NCI-H2196 (cell line): ENCODE measurements at regions not wholly inside any gene's neighbourhood (a gene's known extent, or its start where the extent isn't known, plus 50 kb on each side); places are given as distances from the start of the nearest gene placed in this dataset.
A peak's percentile ranks its signal among the peaks of the same experiment; 100 is the strongest.

Experiments used
- DNase-seq: peaks from one replicate; lab custom pipeline; 2025; ENCODE audit not compliant: unreplicated experiment; lab: John Stamatoyannopoulos, UW

DNA sequence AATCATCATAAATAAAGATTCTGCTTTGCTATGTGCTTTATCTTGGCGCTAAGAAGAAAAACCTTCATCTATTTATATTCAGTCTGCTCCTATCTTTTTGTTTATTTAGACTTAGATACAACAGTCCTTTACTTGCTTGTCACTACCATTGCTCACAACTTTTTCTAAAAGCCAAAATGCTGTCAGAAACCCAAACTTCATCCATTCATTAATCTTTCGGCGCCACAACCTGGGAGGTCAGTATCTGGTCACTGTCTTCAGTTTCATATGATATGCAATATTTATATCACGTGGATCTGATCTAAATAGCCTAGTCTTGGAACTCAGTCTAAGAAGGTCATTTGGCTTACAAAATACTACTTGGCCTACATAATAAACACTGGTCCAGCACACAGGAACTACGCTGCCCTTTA, 159.3 kb upstream of the TARS1 start:
- no peak for DNase-seq

DNA sequence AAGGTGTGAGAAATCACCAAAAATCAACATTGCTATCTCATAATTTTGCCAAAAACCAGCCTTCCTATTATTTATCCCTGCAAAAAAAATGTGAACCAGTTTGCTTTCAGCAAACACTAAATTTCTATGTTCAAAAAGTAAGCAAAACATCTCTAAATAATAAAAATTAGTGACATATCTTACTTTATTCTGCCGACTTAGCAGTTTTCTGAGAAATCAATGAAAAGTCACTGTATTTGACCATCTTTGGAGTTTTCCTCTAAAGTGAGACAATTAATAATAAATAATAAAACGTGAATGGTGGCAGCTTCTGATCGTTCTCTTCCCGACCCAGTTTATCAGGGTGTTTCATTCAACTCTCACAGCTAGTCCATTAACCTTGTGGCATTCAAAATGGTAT, 158.6 kb upstream of the TARS1 start:
- no peak for DNase-seq

DNA sequence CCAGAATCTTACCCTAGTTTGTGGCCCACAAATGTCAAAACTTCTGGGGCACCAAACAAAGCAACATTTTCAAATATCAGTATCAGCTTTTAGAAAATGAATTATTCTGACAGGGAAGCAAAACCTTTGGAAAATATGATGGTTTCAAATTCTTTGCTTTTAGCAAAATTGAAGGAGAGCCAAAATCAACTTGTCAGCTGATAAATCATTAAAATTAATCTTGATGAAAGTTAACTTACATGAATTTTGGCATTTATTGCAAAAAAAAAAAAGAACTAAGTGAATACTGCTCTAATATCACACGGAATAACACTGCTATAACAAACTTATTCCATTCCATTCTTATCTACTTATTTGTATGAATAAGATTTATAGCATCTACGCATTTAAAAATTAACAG, 158.1 kb upstream of the TARS1 start:
- DNase-seq: no peak

DNA sequence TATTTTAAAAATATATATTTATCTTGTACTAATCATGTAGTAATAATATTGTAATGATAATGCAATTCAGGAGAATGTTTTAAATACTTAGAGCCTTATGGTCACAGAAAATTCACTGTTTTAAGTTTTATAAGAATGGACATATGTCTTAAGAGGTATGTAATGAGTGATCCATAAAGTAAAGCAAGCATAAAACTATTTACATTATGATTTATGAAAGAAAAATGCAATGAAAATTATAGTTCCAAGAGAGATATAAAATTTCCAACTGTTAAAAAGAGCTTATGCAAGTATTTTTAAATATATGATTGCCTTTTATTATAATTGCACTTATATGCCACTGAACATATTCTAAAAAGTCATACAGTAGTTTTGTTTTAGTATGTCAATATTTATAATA, 157.5 kb upstream of the TARS1 start:
- DNase-seq: no peak

DNA sequence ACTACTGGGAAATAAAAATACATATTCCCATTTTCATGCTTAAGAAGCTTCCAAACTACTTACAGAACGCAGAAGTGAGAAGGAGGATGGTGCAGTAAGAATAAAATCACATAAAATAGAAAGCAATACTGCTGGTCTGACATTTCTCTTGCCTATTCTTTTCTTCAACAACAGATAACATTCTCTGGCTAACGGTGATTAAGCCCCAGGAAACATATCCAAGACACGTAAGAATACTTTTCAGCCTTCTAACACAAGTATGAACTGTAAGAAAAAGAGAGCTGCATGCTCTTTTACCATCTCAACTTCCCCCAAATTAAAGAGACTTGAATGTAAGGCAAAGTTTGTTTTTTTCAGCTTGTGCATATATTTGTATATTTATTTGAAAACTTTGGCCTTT, 156.1 kb upstream of the TARS1 start:
- no peak for DNase-seq

DNA sequence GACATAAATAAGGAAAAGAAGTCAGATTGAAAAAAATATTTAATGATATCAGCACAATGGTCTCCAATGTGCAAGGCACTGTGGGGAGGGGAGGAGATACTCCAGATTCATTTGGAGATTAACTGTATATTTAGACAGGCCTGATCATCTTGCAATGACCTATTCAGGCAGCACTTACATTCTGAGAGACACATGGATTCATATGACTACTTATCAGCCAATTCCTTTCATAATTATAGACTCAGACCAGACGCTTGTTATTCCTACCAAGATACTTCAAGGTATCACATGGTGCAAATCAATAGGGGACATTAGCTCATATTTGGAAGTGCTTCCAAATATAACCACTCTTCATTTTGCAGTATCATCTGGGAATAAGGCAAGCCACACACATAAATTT, 153.5 kb upstream of the TARS1 start:
- DNase-seq: no peak

DNA sequence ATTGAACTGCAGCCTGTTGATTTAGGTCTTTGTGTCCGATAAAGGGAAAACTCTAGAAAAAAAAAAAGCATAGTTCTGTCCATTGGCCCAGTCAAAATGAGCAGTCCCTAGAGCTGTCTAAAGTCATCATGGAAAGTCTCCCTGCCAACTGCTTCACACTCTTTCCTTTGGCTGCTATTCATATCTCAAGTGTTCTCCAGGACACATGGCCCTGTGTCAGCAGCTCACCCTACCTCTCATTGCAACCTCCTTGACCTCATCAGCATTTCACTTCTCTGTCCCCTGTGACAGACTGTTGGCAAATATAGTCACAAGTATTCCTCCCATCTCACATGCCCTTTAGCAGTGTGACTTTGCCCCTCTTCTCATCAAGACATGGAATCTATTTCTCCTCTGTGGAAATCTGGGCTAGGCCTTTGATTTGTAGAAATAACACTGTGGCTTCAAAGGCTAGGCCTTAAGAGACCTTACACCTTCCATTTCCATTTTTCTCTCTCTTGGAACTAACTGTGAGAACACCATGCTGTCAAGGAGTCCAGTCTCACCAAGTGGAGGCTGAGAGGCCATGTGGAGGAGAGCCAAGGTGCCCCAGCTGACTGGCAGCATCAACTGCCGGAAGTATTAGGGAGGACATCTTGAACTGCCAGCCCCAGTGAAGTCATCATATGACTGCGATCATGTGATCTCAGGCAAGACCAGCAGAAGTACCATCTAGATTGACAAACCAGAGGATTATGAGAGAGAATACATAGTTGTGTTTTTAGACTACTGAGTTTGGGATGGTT, 149.4 kb upstream of the TARS1 start:
- no peak for DNase-seq

DNA sequence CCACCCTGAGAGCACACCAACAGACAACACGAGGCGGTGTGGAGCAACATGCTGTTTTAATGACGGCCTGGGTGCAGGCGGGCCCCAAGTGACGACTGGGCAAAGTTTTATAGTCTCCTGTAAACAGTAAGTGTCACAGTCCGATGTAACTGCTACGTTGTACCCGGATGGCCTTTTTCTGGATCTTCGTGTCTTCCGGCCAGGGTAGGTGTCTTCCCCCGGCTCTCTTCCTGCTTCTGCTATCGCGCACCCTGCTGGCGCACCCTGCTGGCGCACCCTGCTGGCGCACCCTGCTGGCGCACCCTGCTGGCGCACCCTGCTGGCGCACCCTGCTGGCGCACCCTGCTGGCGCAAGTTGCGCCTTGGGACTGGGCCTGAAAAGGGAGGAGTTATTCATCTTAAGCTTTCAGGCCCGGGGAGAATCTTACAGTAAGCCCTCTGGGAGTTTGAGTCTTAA, 143.0 kb upstream of the TARS1 start:
- DNase-seq: no peak

DNA sequence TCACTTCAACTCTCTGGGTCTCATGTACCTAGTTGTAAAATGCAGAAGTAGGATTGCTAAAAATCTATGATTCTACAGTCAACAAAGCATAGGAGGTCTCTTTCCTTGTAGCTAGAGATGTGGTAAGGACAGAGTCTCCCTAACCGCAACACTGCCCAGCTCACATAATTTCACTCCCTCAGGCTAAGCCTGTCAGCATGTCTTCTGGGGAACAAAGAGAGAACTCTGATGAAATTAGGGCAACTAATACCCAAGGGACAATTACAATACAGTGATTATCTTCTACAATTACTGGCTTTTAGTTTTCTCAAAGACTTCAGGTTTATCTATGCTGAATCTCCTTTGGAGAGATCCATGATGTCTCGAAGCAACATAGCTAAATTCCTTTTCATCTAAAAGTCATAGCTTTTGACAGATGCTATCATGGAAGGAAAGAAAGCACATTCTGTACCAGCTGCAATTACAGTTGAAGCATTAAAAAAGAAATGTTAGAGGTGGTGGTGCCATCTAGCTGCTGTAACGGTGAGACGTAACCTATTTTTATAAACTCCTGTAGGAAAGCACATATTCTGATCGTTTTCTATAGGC, 141.1 kb upstream of the TARS1 start:
- peak; percentile 16 for DNase-seq

DNA sequence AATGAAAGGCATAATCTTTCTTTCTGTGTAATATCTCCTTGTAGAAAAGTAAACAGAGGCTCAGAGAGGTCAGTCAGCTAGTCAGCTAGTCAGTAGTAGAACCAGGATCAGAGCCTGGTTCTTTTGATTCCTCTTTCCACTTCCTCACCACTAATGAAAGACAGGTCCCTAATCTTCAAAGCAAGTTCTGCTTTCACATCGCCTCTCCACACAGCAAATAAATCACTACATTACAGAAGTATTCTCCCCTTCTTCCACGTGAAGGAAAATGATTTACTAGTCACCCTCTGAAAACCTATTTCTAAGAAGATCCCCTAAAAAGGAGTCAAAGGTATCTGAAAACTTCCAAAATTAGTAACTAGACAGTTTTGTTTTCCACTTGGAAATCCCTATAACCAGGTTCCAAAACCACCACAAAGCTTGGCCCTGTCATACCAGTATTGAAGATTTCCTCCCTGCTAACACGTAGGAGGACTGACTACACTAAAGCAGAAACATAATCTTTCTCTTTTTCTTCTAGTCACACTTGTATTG, 140.5 kb upstream of the TARS1 start:
- no peak for DNase-seq

DNA sequence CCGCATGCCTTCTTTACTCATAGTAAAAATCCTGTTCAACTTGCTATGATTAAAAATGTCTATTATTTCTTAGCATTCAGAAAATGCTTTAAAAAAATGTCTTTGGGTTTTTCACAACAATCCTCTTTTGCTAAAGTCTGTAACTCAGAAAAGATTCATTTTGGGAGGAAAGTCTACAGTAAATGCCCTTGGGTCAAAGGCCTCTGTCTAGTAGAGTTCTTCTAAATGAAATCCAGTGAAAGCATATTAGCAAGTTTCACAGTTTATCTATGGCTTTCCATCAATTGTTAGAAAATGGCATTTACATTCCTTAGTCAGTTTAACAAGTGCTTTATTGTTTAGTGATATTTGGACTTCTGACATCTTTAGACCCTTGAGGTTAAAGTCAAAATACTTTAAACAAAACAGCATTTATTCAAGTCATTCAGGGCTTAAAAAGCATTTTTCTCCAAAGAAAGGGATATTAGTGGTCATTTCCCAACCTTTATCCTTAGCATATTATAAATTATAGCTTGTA, 137.1 kb upstream of the TARS1 start:
- DNase-seq: no peak

DNA sequence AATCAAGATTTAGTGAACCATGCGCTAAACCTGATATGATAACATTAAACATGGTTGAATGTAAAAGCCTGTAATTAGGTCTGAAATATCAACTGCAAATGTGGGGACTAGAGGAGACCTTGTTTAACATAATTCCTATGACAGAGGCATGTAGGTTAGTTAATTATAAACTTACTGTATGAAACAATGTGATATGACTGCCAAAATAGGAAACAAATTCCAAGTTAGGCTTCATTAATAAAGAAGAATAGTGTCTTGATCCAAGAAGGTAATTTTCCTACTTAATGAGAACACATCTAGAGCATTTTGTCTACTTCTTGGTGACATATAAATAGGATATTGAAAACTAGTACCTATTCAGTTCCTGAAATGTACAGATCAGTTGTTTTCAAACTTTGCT, 136.2 kb upstream of the TARS1 start:
- no peak for DNase-seq

DNA sequence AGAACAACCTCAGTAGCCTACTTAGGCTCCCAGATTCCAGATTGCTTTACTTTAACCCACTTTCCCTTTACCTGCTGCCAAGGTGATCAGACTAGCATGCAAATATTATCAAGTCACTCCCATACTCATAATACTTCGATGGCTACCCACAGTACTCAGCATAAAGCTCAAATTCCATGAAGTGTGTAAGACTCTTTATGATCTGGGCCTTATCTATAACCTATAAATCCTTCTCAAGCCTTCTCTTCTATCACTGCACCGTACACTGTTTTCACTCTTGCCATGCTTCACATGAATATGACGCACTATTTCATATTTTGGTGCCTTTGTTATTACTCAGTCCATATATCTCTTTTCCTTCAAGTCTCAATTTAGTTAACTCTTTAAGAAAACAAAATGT, 135.2 kb upstream of the TARS1 start:
- no peak for DNase-seq

DNA sequence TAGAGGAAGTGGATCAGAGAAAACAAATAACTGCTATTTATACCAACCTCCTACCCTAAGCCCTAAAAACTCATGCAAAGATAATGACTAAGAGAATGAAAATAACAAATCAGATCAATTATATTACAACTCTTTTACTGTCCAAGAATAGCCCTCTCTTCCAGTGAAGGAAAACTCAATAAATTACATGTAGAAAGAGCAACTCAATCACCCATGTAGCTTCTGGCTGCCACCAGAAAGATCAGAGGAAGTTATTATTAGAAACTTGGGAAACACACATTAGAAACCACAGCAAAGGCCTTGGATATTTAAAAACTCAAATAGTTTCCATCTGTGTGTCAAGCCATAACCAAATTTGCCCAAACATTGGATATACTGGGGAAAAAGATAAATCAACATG, 134.0 kb upstream of the TARS1 start:
- no peak for DNase-seq

DNA sequence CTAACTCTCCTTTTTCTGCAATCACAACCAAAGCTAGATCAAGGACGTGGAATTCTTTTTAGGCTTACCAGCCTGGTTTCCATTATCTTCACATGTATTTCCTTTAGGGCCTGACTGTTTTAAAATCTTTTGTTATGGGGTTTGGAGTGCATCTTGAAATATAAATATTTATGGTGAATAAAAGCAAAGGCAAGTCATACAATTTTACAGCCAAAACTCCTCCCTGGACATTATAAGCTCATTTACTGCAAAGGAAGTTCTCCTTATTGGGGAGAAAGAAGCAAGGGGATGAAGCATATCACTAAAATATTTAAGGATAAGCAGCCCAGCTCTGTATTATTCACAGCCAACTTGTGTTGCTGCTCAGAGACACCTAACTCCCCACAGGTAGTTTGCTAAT, 132.2 kb upstream of the TARS1 start:
- no peak for DNase-seq

DNA sequence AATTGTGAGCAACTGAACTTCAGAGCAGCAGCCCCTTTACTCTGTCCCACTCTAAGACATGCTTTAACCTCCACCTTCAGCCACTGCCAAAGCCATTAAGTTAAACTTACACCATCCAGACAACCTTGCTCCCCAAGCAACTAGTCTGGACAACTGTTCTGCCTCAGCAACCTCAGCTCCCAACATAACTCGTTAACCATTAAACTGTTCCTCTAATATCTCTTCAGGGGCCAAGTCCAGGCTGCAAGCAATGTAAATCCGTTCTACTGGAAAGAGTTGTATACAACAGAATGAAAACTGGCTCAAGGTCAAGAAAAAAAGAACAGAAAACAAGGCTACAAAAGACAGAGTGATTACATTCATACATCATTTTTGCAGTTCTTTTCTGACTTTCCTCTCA, 131.7 kb upstream of the TARS1 start:
- DNase-seq: no peak

DNA sequence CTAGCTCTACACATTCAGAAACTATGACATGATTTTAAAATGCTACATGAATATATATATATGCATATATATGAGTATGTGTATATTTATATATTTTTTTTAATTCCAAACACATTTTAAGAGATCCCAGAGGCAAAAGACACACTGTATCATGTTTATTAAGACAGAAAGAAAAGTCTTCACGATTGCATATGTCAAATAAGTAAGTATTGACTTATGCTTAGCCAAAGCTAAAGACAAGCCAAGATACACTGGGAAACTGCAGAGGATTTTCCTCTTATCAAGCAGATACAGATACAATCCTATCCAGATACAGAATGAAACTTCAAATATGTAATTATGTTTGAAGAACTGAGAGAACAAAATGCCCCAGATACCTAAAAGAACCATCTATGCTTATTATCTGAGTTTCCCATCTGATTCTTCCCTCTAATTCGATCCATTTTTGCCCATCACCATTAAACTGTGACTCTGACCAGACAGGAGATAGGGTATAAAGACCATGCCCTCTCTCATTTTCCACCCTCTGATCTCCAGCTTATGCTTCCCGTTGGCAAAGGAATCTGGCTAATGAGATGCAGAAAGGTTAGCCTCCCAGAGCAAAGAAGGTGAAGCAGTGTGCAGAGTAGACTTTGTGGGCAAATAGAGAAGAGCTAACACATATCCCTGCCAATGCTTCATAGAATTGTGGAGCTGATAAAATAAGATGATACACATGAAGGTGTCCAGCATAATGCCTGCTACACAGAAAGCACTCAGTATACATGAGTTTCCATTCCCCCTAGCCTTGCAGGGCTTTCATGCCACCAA, 131.0 kb upstream of the TARS1 start:
- no peak for DNase-seq

DNA sequence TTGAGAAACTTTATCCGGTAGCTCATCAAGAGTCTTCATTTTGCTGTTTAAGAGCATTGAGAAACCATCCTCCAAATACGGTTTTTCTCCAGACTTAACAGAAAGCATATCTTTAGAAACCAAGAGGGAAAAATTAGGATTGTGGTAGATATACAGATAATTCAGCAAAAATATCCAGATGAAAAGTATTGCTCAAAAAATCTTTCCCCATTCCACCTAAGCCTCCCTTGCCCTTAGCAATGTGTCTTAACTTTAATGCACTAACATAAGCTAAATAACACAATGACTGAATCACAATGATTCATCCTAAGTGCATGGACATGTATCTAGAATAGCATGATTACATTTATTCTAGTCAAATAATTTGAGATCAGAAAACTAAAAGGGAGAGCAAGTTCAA, 130.3 kb upstream of the TARS1 start:
- no peak for DNase-seq

DNA sequence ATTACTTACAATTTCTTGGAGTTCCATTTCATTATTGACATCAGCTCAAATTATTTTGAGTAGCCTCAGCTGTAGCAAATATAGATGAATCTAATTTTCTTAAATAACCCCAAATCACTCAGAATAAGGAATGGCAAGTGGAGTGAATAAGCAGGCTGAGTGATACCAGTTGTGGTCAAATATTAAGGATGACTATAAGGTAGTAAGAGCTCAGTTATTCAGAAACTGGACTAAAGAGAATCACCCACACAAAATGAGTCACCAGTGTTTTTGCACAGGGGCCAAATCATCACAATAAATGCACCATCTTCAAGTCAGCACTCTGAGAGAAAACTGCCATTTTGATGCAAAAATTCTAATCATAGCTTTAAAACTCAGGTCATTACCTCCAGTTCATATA, 128.9 kb upstream of the TARS1 start:
- DNase-seq: no peak

DNA sequence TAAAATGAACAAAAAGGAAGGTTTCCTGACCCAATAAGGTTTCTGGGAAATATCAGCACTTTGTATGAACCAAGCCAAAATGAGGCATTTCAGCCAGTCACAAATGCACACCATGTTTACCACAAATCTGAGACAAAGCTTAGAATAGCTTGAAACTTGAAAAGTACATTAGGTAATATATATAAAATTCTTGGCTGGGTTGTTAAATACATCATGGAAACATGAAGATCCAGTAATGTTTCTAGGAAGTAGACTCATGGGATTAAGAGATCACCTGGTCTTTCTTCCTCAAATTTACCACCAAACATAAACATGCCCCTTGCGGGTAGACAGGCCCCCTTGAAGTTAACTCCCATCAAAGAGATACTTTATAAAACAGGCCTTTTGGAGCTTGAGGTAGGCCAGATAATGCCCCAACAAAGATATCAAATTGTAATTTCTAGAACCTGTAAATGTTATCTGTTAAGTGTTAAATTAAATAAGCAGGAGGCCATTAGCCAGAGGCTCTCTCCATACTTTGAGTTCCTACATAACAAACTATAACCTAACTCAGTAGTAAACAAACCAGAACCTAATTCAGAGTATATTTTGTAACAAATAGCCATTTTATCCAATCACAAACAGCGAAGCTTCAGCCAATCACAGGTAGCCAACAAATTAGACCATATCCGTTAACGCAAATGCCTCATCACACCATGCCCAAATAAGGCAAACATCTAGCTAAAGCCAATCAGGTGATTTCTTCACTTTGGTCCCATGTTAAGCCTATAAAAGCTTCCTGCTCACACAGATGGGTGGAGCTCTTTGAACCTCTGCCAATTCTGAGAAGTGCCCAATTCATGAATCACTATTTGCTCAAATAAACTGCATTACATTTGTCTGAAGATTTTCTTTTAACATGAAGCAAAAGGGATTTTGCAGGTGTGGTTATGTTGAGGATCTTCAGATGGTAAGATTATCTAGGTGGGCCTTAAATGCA, 127.9 kb upstream of the TARS1 start:
- DNase-seq: no peak
